GM23338 (cell line): ENCODE measurements at regions not wholly inside any gene's neighbourhood (a gene's known extent, or its start where the extent isn't known, plus 50 kb on each side); places are given as distances from the start of the nearest gene placed in this dataset.

ENCODE experiments used
- ATAC-seq: fragments of 200-7000 bp; cut with Tn5 transposase; 3 replicates; pipeline ENCODE4 v1.9.1; 2020
- DNase-seq: peaks from one replicate; pipeline ENCODE4 v3.0.0-alpha.2; 2015; ENCODE audit warnings: low spot score
- H2AFZ ChIP-seq: fragments of 200-600 bp; sonication (generic); 2 replicates; pipeline ENCODE4 v1.8.0; 2016; ENCODE audit warnings: antibody characterized with exemption, mild to moderate bottlenecking, moderate library complexity
- H3F3A ChIP-seq: fragments of 200-600 bp; sonication (generic); replicated peaks from 2 replicates; pipeline ENCODE4 v1.8.0; 2017; ENCODE audit warnings: antibody characterized with exemption, mixed run types, low read depth
- H3K27ac ChIP-seq: fragments of 200-600 bp; sonication (generic); 2 replicates; pipeline ENCODE4 v1.6.1; 2016; ENCODE audit warnings: low read depth
- H3K27me3 ChIP-seq: fragments of 200-600 bp; sonication (generic); 2 replicates; pipeline ENCODE4 v1.8.0; 2016; ENCODE audit warnings: mild to moderate bottlenecking, mixed run types, moderate library complexity; ENCODE audit not compliant: insufficient read depth
- H3K36me3 ChIP-seq: fragments of 200-600 bp; sonication (generic); 2 replicates; pipeline ENCODE4 v1.8.0; 2016; ENCODE audit warnings: mild to moderate bottlenecking; ENCODE audit not compliant: insufficient read depth
- H3K4me1 ChIP-seq: fragments of 200-600 bp; sonication (generic); 2 replicates; pipeline ENCODE4 v1.8.0; 2016; ENCODE audit warnings: mild to moderate bottlenecking, moderate library complexity; ENCODE audit not compliant: insufficient read depth
- H3K4me2 ChIP-seq: fragments of 200-600 bp; sonication (generic); 2 replicates; pipeline ENCODE4 v1.7.1; 2017; ENCODE audit warnings: mixed run types
- H3K4me3 ChIP-seq: fragments of 200-600 bp; sonication (generic); 2 replicates; pipeline ENCODE4 v1.6.1; 2016; ENCODE audit warnings: mixed run types
- H3K79me2 ChIP-seq: fragments of 200-600 bp; sonication (generic); replicated peaks from 2 replicates; pipeline ENCODE4 v1.8.0; 2017; ENCODE audit warnings: mild to moderate bottlenecking; ENCODE audit not compliant: insufficient read depth
- H3K9me2 ChIP-seq: fragments of 200-600 bp; sonication (generic); 2 replicates; pipeline ENCODE4 v1.8.0; 2017; ENCODE audit not compliant: insufficient read depth
- H4K20me1 ChIP-seq: fragments of 200-600 bp; sonication (generic); replicated peaks from 2 replicates; pipeline ENCODE4 v1.8.0; 2017; ENCODE audit warnings: mild to moderate bottlenecking; ENCODE audit not compliant: insufficient read depth
- H3K27ac Mint-ChIP-seq: 2 replicates; pipeline ENCODE4 v1.8.0; 2020; ENCODE audit warnings: inconsistent platforms, mild to moderate bottlenecking, moderate library complexity, mixed read lengths
- H3K27me3 Mint-ChIP-seq: 3 replicates; pipeline ENCODE4 v1.8.0; 2022; ENCODE audit warnings: low read depth, mild to moderate bottlenecking, moderate library complexity, mixed read lengths, inconsistent platforms; ENCODE audit not compliant: insufficient read depth, poor library complexity
- H3K36me3 Mint-ChIP-seq: 3 replicates; pipeline ENCODE4 v1.8.0; 2021; ENCODE audit warnings: low read depth, mild to moderate bottlenecking, inconsistent platforms, moderate library complexity, mixed read lengths
- H3K4me1 Mint-ChIP-seq: 3 replicates; pipeline ENCODE4 v1.8.0; 2020; ENCODE audit warnings: mild to moderate bottlenecking, inconsistent platforms, mixed read lengths
- H3K4me3 Mint-ChIP-seq: 3 replicates; pipeline ENCODE4 v1.8.0; 2021; ENCODE audit warnings: moderate library complexity, mild to moderate bottlenecking, inconsistent platforms, mixed read lengths
- H3K9me3 Mint-ChIP-seq: 3 replicates; pipeline ENCODE4 v1.8.0; 2020; ENCODE audit warnings: moderate library complexity, mild to moderate bottlenecking, inconsistent platforms, mixed read lengths
- JUNB ChIP-seq: IDR thresholded peaks from one replicate; pipeline ENCODE4 v1.6.1; 2016; ENCODE audit warnings: antibody characterized with exemption; ENCODE audit not compliant: unreplicated experiment
- STAT1 ChIP-seq: IDR thresholded peaks from one replicate; pipeline ENCODE4 v1.6.1; 2016; ENCODE audit warnings: antibody characterized with exemption; ENCODE audit not compliant: unreplicated experiment
- ZNF114 ChIP-seq: fragments of 250-450 bp; sonication (Bioruptor Pico); IDR thresholded peaks from 2 replicates; pipeline ENCODE4 v1.5.0; 2020; ENCODE audit warnings: mild to moderate bottlenecking, moderate library complexity
- ZNF331 ChIP-seq: fragments of 250-450 bp; sonication (Bioruptor Pico); IDR thresholded peaks from 2 replicates; pipeline ENCODE4 v1.5.0; 2020; ENCODE audit warnings: low read depth, mild to moderate bottlenecking, moderate library complexity
- TF ChIP-seq, protein P1 (sequence below): fragments of 250-450 bp; sonication (Bioruptor Pico); IDR thresholded peaks from 2 replicates; pipeline ENCODE4 v1.5.0; 2020; ENCODE audit warnings: mild to moderate bottlenecking, moderate library complexity
- TF ChIP-seq, protein P2 (sequence below): IDR thresholded peaks from 2 replicates; pipeline ENCODE4 v1.6.1; 2016; ENCODE audit warnings: antibody characterized with exemption
- TF ChIP-seq, protein P3 (sequence below): IDR thresholded peaks from one replicate; pipeline ENCODE4 v1.6.1; 2018; ENCODE audit warnings: antibody characterized with exemption; ENCODE audit not compliant: unreplicated experiment

DNA sequence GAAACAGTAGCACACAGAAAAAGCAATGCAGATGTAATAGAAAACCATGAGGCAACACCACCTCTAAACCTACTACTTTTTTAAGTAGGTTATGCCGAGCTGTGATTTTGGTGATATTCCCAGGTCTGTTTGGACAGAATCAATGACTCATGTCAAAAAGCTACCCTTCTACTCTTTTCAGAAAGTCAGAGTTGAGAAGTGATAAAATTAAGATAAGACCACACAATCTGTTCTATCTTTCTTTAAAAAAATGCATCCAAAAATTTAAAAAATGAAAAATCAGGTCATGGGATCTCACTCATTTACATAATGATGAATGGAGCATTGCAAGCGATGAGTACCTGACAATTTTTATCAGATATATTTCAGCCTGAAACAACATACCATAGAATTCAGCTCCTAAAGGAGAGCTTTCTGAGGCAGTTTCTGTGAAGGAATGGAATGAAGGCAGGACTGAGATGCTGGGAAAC is 826.3 kb downstream of the BCL11A start (continued):
- TF ChIP-seq, protein P1, sequence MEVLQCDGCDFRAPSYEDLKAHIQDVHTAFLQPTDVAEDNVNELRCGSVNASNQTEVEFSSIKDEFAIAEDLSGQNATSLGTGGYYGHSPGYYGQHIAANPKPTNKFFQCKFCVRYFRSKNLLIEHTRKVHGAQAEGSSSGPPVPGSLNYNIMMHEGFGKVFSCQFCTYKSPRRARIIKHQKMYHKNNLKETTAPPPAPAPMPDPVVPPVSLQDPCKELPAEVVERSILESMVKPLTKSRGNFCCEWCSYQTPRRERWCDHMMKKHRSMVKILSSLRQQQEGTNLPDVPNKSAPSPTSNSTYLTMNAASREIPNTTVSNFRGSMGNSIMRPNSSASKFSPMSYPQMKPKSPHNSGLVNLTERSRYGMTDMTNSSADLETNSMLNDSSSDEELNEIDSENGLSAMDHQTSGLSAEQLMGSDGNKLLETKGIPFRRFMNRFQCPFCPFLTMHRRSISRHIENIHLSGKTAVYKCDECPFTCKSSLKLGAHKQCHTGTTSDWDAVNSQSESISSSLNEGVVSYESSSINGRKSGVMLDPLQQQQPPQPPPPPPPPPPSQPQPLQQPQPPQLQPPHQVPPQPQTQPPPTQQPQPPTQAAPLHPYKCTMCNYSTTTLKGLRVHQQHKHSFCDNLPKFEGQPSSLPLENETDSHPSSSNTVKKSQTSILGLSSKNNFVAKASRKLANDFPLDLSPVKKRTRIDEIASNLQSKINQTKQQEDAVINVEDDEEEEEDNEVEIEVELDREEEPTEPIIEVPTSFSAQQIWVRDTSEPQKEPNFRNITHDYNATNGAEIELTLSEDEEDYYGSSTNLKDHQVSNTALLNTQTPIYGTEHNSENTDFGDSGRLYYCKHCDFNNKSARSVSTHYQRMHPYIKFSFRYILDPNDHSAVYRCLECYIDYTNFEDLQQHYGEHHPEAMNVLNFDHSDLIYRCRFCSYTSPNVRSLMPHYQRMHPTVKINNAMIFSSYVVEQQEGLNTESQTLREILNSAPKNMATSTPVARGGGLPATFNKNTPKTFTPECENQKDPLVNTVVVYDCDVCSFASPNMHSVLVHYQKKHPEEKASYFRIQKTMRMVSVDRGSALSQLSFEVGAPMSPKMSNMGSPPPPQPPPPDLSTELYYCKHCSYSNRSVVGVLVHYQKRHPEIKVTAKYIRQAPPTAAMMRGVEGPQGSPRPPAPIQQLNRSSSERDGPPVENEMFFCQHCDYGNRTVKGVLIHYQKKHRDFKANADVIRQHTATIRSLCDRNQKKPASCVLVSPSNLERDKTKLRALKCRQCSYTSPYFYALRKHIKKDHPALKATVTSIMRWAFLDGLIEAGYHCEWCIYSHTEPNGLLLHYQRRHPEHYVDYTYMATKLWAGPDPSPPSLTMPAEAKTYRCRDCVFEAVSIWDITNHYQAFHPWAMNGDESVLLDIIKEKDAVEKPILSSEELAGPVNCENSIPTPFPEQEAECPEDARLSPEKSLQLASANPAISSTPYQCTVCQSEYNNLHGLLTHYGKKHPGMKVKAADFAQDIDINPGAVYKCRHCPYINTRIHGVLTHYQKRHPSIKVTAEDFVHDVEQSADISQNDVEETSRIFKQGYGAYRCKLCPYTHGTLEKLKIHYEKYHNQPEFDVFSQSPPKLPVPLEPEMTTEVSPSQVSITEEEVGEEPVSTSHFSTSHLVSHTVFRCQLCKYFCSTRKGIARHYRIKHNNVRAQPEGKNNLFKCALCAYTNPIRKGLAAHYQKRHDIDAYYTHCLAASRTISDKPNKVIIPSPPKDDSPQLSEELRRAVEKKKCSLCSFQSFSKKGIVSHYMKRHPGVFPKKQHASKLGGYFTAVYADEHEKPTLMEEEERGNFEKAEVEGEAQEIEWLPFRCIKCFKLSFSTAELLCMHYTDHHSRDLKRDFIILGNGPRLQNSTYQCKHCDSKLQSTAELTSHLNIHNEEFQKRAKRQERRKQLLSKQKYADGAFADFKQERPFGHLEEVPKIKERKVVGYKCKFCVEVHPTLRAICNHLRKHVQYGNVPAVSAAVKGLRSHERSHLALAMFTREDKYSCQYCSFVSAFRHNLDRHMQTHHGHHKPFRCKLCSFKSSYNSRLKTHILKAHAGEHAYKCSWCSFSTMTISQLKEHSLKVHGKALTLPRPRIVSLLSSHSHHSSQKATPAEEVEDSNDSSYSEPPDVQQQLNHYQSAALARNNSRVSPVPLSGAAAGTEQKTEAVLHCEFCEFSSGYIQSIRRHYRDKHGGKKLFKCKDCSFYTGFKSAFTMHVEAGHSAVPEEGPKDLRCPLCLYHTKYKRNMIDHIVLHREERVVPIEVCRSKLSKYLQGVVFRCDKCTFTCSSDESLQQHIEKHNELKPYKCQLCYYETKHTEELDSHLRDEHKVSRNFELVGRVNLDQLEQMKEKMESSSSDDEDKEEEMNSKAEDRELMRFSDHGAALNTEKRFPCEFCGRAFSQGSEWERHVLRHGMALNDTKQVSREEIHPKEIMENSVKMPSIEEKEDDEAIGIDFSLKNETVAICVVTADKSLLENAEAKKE, result no peak

DNA sequence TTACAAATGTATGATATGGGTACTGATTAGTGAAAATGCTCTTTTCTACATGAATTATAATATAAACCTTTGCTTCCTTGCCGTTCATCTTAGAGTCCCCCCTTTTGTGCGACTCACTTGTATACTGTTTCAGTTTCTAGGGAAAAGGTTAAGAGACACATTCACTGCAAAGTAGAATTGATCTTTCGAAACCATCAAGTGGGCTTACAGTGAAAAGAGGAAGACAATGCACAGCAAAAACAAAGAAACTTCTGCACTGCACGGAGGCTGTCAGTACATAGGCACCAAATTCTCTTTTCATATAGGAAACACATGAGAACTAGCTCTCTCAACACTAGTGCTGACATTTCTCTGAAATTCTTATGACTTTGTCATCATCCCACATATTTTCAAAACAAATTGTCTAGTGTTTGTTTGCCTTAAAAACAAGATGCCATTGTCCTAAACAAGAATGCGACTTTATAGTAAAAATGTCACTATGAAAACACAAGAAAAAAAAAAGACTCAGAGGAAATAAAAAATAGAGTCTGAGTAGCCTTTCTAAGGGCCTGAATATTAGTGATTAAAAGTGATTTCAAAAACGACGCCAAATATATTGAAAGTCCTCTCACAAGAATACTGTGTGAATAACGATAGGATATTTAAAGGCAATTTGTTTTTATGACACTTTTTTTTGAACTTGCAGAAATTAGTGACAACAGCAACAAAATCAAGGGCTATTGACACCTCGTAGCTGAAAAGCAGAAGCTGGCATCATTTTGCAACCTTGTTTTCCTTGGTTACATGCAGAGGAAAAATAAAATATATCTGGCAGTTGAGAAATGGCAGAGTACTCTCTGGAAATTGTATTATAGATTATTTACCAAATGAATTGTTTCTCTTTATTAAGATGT is 827.0 kb downstream of the BCL11A start:
- Mint-ChIP-seq H3K27ac (no peak overlapping the region), H3K36me3 (no peaks in the 10 kb centered on the region), H3K4me1 (peaks cover 8% of the 10 kb centered on the region; the same call in 2 of the 3 replicates), H3K4me3 (no peak overlapping the region), H3K9me3 (no peaks in the 10 kb centered on the region), H3K27me3 (no peaks in the 10 kb centered on the region)
- H3K79me2 ChIP-seq, result no peaks in the 10 kb centered on the region
- ATAC-seq (no peak), DNase-seq (no peak)
- TF ChIP-seq STAT1, result no peak
- TF ChIP-seq JUNB, result no peak
- TF ChIP-seq, protein P2, sequence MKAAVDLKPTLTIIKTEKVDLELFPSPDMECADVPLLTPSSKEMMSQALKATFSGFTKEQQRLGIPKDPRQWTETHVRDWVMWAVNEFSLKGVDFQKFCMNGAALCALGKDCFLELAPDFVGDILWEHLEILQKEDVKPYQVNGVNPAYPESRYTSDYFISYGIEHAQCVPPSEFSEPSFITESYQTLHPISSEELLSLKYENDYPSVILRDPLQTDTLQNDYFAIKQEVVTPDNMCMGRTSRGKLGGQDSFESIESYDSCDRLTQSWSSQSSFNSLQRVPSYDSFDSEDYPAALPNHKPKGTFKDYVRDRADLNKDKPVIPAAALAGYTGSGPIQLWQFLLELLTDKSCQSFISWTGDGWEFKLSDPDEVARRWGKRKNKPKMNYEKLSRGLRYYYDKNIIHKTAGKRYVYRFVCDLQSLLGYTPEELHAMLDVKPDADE, result no peak
- TF ChIP-seq, protein P3, sequence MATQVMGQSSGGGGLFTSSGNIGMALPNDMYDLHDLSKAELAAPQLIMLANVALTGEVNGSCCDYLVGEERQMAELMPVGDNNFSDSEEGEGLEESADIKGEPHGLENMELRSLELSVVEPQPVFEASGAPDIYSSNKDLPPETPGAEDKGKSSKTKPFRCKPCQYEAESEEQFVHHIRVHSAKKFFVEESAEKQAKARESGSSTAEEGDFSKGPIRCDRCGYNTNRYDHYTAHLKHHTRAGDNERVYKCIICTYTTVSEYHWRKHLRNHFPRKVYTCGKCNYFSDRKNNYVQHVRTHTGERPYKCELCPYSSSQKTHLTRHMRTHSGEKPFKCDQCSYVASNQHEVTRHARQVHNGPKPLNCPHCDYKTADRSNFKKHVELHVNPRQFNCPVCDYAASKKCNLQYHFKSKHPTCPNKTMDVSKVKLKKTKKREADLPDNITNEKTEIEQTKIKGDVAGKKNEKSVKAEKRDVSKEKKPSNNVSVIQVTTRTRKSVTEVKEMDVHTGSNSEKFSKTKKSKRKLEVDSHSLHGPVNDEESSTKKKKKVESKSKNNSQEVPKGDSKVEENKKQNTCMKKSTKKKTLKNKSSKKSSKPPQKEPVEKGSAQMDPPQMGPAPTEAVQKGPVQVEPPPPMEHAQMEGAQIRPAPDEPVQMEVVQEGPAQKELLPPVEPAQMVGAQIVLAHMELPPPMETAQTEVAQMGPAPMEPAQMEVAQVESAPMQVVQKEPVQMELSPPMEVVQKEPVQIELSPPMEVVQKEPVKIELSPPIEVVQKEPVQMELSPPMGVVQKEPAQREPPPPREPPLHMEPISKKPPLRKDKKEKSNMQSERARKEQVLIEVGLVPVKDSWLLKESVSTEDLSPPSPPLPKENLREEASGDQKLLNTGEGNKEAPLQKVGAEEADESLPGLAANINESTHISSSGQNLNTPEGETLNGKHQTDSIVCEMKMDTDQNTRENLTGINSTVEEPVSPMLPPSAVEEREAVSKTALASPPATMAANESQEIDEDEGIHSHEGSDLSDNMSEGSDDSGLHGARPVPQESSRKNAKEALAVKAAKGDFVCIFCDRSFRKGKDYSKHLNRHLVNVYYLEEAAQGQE, result no peak
- TF ChIP-seq ZNF114 (CRISPR knock-in tag), result no peak
- TF ChIP-seq ZNF331 (CRISPR knock-in tag), result no peak
- no peaks in the 10 kb centered on the region for H3K36me3 ChIP-seq
- no peaks in the 10 kb centered on the region for H3K27me3 ChIP-seq
- H3K4me3 ChIP-seq, result no peak overlapping the region
- H3K4me1 ChIP-seq, result peaks cover 5% of the 10 kb centered on the region; the same call in 1 of the 2 replicates
- no peak overlapping the region for H3K4me2 ChIP-seq
- no peak overlapping the region for H3K27ac ChIP-seq
- H3K9me2 ChIP-seq, result 0 out of 2 replicates have a peak, but pooled peaks cover 3% of the 10 kb centered on the region
- peaks cover 2% of the 10 kb centered on the region; the same call in 1 of the 2 replicates for H4K20me1 ChIP-seq
- no peaks in the 10 kb centered on the region for H3F3A ChIP-seq
- no peak overlapping the region for H2AFZ ChIP-seq
